Neuronal stem cell (in vitro differentiated cells): ENCODE measurements at regions not wholly inside any gene's neighbourhood (a gene's known extent, or its start where the extent isn't known, plus 50 kb on each side); places are given as distances from the start of the nearest gene placed in this dataset.

Experiments
- DNase-seq: peaks from one replicate; pipeline ENCODE4 v3.0.0-alpha.2; 2013; ENCODE audit warnings: low spot score
- H2AFZ ChIP-seq: one replicate; pipeline ENCODE4 v1.6.1; 2013; ENCODE audit warnings: mild to moderate bottlenecking, low read length, inconsistent platforms
- H2AK5ac ChIP-seq: 2 replicates; pipeline ENCODE4 v1.6.1; 2013; ENCODE audit warnings: low read depth, mild to moderate bottlenecking, inconsistent platforms, low read length, moderate library complexity, mixed read lengths
- H2BK120ac ChIP-seq: 2 replicates; pipeline ENCODE4 v1.6.1; 2013; ENCODE audit warnings: low read depth, mild to moderate bottlenecking, inconsistent platforms, low read length, moderate library complexity, mixed read lengths
- H2BK12ac ChIP-seq: one replicate; pipeline ENCODE4 v1.6.1; 2013; ENCODE audit warnings: low read length, inconsistent platforms
- H2BK15ac ChIP-seq: 2 replicates; pipeline ENCODE4 v1.6.1; 2013; ENCODE audit warnings: mild to moderate bottlenecking, low read length, inconsistent platforms, mixed read lengths
- H2BK5ac ChIP-seq: one replicate; pipeline ENCODE4 v1.6.1; 2013; ENCODE audit warnings: inconsistent platforms, mild to moderate bottlenecking, low read length, moderate library complexity
- H3K14ac ChIP-seq: one replicate; pipeline ENCODE4 v1.6.1; 2013; ENCODE audit warnings: low read length, inconsistent platforms
- H3K18ac ChIP-seq: 2 replicates; pipeline ENCODE4 v1.6.1; 2013; ENCODE audit warnings: low read length, inconsistent platforms
- H3K23ac ChIP-seq: 2 replicates; pipeline ENCODE4 v1.6.1; 2013; ENCODE audit warnings: low read depth, mild to moderate bottlenecking, mixed read lengths, low read length, inconsistent platforms; ENCODE audit not compliant: poor library complexity
- H3K27ac ChIP-seq: replicated peaks from 3 replicates; pipeline ENCODE4 v1.5.1; 2013; ENCODE audit warnings: low read length, inconsistent platforms
- H3K27me3 ChIP-seq, 3 experiments: 2 replicates each; pipeline ENCODE4 v1.6.1; 2013; ENCODE audit warnings: low read length in 3 of 3, mild to moderate bottlenecking in 2 of 3, inconsistent platforms in 1 of 3, low read depth in 1 of 3, mixed read lengths in 1 of 3, moderate library complexity in 1 of 3; ENCODE audit not compliant: control insufficient read depth in 3 of 3, insufficient read depth in 3 of 3
- H3K36me3 ChIP-seq, 2 donors: replicated peaks in 1 of 2; 2 replicates each; pipeline ENCODE4 v1.6.1; 2013; ENCODE audit warnings: low read length in 2 of 2; ENCODE audit not compliant: control insufficient read depth in 2 of 2, insufficient read depth in 2 of 2
- H3K4ac ChIP-seq: 2 replicates; pipeline ENCODE4 v1.6.1; 2013; ENCODE audit warnings: inconsistent platforms, mild to moderate bottlenecking, low read length, moderate library complexity
- H3K4me1 ChIP-seq, 2 donors: 1 replicate in 1 of 2; 2 replicates in 1 of 2; pipeline ENCODE4 v1.6.1; 2013; ENCODE audit warnings: low read length in 2 of 2, low read depth in 1 of 2; ENCODE audit not compliant: control insufficient read depth in 2 of 2, insufficient read depth in 1 of 2
- H3K4me2 ChIP-seq: one replicate; pipeline ENCODE4 v1.6.1; 2013; ENCODE audit warnings: mild to moderate bottlenecking, low read length, inconsistent platforms; ENCODE audit not compliant: insufficient read depth, poor library complexity, severe bottlenecking
- H3K4me3 ChIP-seq, 2 donors: 2 replicates each; pipeline ENCODE4 v1.5.1; 2013; ENCODE audit warnings: low read length in 2 of 2, mild to moderate bottlenecking in 2 of 2, inconsistent platforms in 1 of 2, moderate library complexity in 1 of 2
- H3K79me1 ChIP-seq: one replicate; pipeline ENCODE4 v1.6.1; 2013; ENCODE audit warnings: low read depth, mild to moderate bottlenecking, inconsistent platforms, low read length, moderate library complexity
- H3K9ac ChIP-seq: one replicate; pipeline ENCODE4 v1.6.1; 2013; ENCODE audit warnings: mild to moderate bottlenecking, low read depth, low read length, inconsistent platforms; ENCODE audit not compliant: poor library complexity
- H3K9me3 ChIP-seq, 2 donors: replicated peaks in 1 of 2; 2 replicates each; pipeline versions ENCODE3 to v1.6.1; 2013; ENCODE audit warnings: low read length in 2 of 2, mild to moderate bottlenecking in 2 of 2, inconsistent platforms in 1 of 2, low read depth in 1 of 2, mixed read lengths in 1 of 2, moderate library complexity in 1 of 2; ENCODE audit not compliant: control insufficient read depth in 2 of 2, insufficient read depth in 1 of 2
- H4K8ac ChIP-seq: one replicate; pipeline ENCODE4 v1.6.1; 2013; ENCODE audit warnings: low read depth, mild to moderate bottlenecking, inconsistent platforms, low read length, moderate library complexity
- H4K91ac ChIP-seq: one replicate; pipeline ENCODE4 v1.6.1; 2013; ENCODE audit warnings: low read length, low read depth, mild to moderate bottlenecking, inconsistent platforms; ENCODE audit not compliant: poor library complexity
- WGBS, 2 donors: extraction: QIAGEN DNeasy Blood & Tissue Kit; methylation state at CpG; one replicate each; pipeline ENCODE4 v1.1.7; 2013; ENCODE audit warnings: missing lambda C conversion rate in 2 of 2, mixed read lengths in 1 of 2; ENCODE audit not compliant: insufficient read length in 2 of 2, insufficient replicate concordance in 1 of 2; ENCODE audit errors: extremely low coverage in 2 of 2; 5-methylcytosine and 5-hydroxymethylcytosine counted together

DNA sequence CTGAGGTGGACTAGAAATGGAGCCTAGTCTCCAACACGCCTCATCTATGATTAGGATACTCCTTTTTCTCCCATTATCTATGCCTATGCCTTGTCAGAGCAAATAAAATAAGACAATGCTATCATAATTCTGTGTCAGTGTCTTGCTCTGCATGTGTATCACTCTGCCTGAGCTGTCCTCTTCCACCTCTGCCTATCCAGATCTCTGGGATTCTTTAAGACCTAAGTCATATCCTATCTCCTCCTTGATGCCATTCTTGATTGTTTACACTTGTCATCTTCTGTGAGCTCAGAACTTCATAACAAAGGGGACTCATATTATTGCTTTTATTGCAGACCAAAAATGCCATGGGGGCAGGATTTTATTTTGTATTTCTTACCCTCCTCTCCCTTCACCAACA is 351.2 kb upstream of the C9orf72 start:
- no peak overlapping the region for H3K23ac ChIP-seq
- no peak overlapping the region for H2BK120ac ChIP-seq
- no peak for DNase-seq
- no peak overlapping the region for H3K4me2 ChIP-seq
- H3K9me3 ChIP-seq = no peaks in the 10 kb centered on the region
- H3K27ac ChIP-seq = no peak overlapping the region
- no peak overlapping the region for H4K91ac ChIP-seq
- H2BK5ac ChIP-seq = no peak overlapping the region
- H3K27me3 ChIP-seq = no peaks in the 10 kb centered on the region
- H3K4me3 ChIP-seq = no peak overlapping the region
- H3K36me3 ChIP-seq = no peaks in the 10 kb centered on the region
- H3K4ac ChIP-seq = no peak overlapping the region
- H3K79me1 ChIP-seq = no peaks in the 10 kb centered on the region
- H3K18ac ChIP-seq = no peak overlapping the region
- WGBS, 2 donors = no CpG with 5 or more reads among the region's 1 CpG
- H3K4me1 ChIP-seq = no peaks in the 10 kb centered on the region
- no peak overlapping the region for H3K14ac ChIP-seq
- H4K8ac ChIP-seq = no peak overlapping the region
- H2AFZ ChIP-seq = no peak overlapping the region
- H3K9ac ChIP-seq = no peak overlapping the region
- no peak overlapping the region for H2BK15ac ChIP-seq
- no peak overlapping the region for H2BK12ac ChIP-seq
- no peak overlapping the region for H2AK5ac ChIP-seq

- H3K27me3 ChIP-seq = no peaks in the 10 kb centered on the region
- no peak overlapping the region for H4K91ac ChIP-seq
- no peak for DNase-seq
- H2AK5ac ChIP-seq = no peak overlapping the region
- H4K8ac ChIP-seq = no peak overlapping the region
- no peak overlapping the region for H3K4ac ChIP-seq
- H3K9ac ChIP-seq = no peak overlapping the region
- no peak overlapping the region for H2BK15ac ChIP-seq
- H3K79me1 ChIP-seq = no peaks in the 10 kb centered on the region
- H3K23ac ChIP-seq = no peak overlapping the region
- no peak overlapping the region for H2BK12ac ChIP-seq
- no peaks in the 10 kb centered on the region for H3K9me3 ChIP-seq
- peaks cover 0 to 2% of the 10 kb centered on the region in 2 donors for H3K4me1 ChIP-seq
- H2BK5ac ChIP-seq = no peak overlapping the region
- H3K4me3 ChIP-seq = no peak overlapping the region
- H3K36me3 ChIP-seq = no peaks in the 10 kb centered on the region
- no peak overlapping the region for H3K18ac ChIP-seq
- H3K4me2 ChIP-seq = no peak overlapping the region
- no peak overlapping the region for H3K27ac ChIP-seq
- H2BK120ac ChIP-seq = no peak overlapping the region
- H2AFZ ChIP-seq = no peak overlapping the region
- WGBS, 2 donors = 100% methylated on average over 1 of the region's 4 CpGs; no CpG with 5 or more reads in 1 of the 2 donors
- H3K14ac ChIP-seq = no peak overlapping the region
Measured at GRCh38 chr9:27925815-27926214, 352.5 kb upstream of the C9orf72 start.

- no CpG with 5 or more reads among the region's 2 CpGs for WGBS, 2 donors
- Histone ChIP-seq H3K79me1 (no peaks in the 10 kb centered on the region), H2AK5ac (no peak overlapping the region), H3K36me3 (no peaks in the 10 kb centered on the region), H2BK5ac (no peak overlapping the region), H4K8ac (no peak overlapping the region), H3K9ac (no peak overlapping the region), H3K9me3 (no peaks in the 10 kb centered on the region), H3K27ac (no peak overlapping the region), H2BK15ac (no peak overlapping the region), H2BK120ac (no peak overlapping the region), H3K23ac (no peak overlapping the region), H3K4me1 (peaks cover 2 to 11% of the 10 kb centered on the region in 2 donors), H3K14ac (no peak overlapping the region), H2AFZ (no peak overlapping the region), H3K4me3 (no peak overlapping the region), H3K4ac (no peak overlapping the region), H3K27me3 (no peaks in the 10 kb centered on the region), H3K18ac (no peak overlapping the region), H2BK12ac (no peak overlapping the region), H4K91ac (no peak overlapping the region), H3K4me2 (no peak overlapping the region)
- DNase-seq = no peak
Measured at GRCh38 chr9:27929841-27930240, 356.6 kb upstream of the C9orf72 start.

DNA sequence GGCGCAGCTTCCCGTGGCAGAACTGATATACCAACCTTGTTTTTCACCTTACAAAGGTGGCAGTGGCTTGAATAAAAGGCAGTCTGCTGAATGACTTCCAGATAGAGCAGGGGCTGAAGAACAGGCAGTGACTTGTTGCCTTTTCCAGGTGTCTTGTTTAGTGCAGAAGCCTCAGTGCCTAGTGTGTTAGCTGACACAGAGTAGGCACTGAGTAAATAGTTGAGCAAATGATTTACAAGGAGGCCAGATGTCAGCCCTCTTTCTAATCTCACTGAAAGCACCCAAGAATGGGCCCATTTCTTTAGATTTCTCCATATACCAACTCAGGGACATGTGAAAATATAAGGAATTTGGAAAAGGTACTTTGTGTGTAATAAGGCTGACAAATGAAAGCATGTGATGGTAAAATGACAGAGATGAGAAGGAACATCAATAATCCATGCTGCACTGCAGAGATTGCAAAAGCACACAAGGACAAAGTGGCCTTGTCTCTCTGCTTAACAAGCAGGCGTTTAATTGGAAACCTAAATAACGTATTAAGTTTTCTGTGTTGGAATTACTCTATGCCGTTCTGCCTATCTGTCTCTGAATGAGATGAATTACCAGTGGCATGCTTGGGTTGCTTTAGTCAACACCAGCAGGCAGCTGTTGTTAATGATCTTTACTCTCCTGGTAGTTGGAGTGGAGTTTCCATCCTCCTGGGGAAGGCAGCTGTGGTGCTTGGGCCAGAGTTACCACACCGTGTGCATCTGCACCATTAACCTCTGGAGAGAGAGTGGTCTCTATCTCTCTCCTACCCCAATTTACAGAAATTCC is 360.1 kb upstream of the C9orf72 start:
- Histone ChIP-seq H3K9me3 (no peaks in the 10 kb centered on the region), H2BK15ac (no peak overlapping the region), H2BK12ac (no peak overlapping the region), H3K36me3 (no peaks in the 10 kb centered on the region), H3K4me2 (no peak overlapping the region), H3K18ac (no peak overlapping the region), H4K8ac (no peak overlapping the region), H3K27ac (no peak overlapping the region), H2AK5ac (no peak overlapping the region), H4K91ac (no peak overlapping the region), H2BK5ac (no peak overlapping the region), H3K14ac (no peak overlapping the region), H2BK120ac (no peak overlapping the region), H3K4me3 (no peak overlapping the region), H3K23ac (no peak overlapping the region), H3K4ac (no peak overlapping the region), H3K27me3 (no peaks in the 10 kb centered on the region), H3K79me1 (no peaks in the 10 kb centered on the region), H2AFZ (peak overlapping the region; percentile 42), H3K9ac (no peak overlapping the region), H3K4me1 (peaks cover 2 to 11% of the 10 kb centered on the region in 2 donors)
- WGBS, 2 donors = no CpG with 5 or more reads among the region's 6 CpGs
- no peak for DNase-seq
